ENCODE measurements at regions not wholly inside any gene's neighbourhood (a gene's known extent, or its start where the extent isn't known, plus 50 kb on each side); places are given as distances from the start of the nearest gene placed in this dataset.
A peak's percentile ranks its signal among the peaks of the same experiment; 100 is the strongest.

- no peaks in the 10 kb centered on the region for H3K79me2 ChIP-seq (ENCODE audit: insufficient read depth, low read length)
- no TSS peak for BruUV-seq (replicated peaks)
- ChIA-PET CTCF (ENCODE audit: low intra/inter-chr PET ratio, low total read pairs) (no interaction called here), POLR2A (no interaction called here)
- DNase-seq (ENCODE audit: low spot score): no peak
- no peaks in the 10 kb centered on the region for H3K4me1 ChIP-seq (ENCODE audit: insufficient read depth, low read length)
- no peak overlapping the region for H2AFZ ChIP-seq (ENCODE audit: low read length)
- intact Hi-C loops (cut with micrococcal nuclease; ENCODE audit: unreplicated experiment): no loop called here
- TF ChIP-seq ZNF580 (CRISPR knock-in tag; IDR thresholded peaks at IDR 0.05; ENCODE audit: borderline replicate concordance, low read depth) (no peak), ATF7 (IDR thresholded peaks at IDR 0.05) (0 out of 2 replicates have a peak, but pooled peaks have one; percentile 3), ATF7 (CRISPR knock-in tag; IDR thresholded peaks at IDR 0.05) (no peak), NFIC (IDR thresholded peaks at IDR 0.05; ENCODE audit: low read length) (no peak), RAD21 (CRISPR knock-in tag; IDR thresholded peaks at IDR 0.05) (no peak)
- 3% methylated on average over 2 of the region's 2 CpGs for whole genome bisulfite sequencing (ENCODE audit: low lambda C conversion rate)
- H3K9ac ChIP-seq (ENCODE audit: insufficient read depth, low read depth, low read length): no peak overlapping the region
- H3K9me3 ChIP-seq (ENCODE audit: low read length): peaks cover 61% of the 10 kb centered on the region
- no peak overlapping the region for H3K4me2 ChIP-seq (ENCODE audit: low read depth, low read length)
- in situ Hi-C loops (cut with HindIII; ENCODE audit: extremely low pct_ligation_motif_present, low pct_unique_long_range_greater_than_20kb): no loop called here
- FAIRE-seq: no peak
- no peaks in the 10 kb centered on the region for H3K36me3 ChIP-seq (replicated peaks in 1 of 2; ENCODE audit: control insufficient read depth in 1 of 2, insufficient read depth in 2 of 2, low read length in 2 of 2)
- ATAC-seq: no peak
- H3K27me3 ChIP-seq (ENCODE audit: control insufficient read depth in 1 of 2, insufficient read depth in 2 of 2, low read length in 2 of 2): no peaks in the 10 kb centered on the region
- H4K20me1 ChIP-seq (ENCODE audit: insufficient read depth, low read length): no peaks in the 10 kb centered on the region
- H3K27ac ChIP-seq (ENCODE audit: extremely low read length, insufficient read depth, low read length): no peak overlapping the region
- no peak overlapping the region for H3K4me3 ChIP-seq (replicated peaks in 1 of 3; ENCODE audit: insufficient read depth in 1 of 3, low read depth in 2 of 3, low read length in 3 of 3)
Observed at GRCh38 chr2:220877491-220877890, 694.6 kb downstream of the EPHA4 start.

GRCh38 chr2:220877897-220878296, 694.2 kb downstream of the EPHA4 start:
- ATAC-seq (no peak), DNase-seq (ENCODE audit: low spot score) (no peak), FAIRE-seq (no peak)
- H3K27ac ChIP-seq (ENCODE audit: extremely low read length, insufficient read depth, low read length): no peak overlapping the region
- 5% methylated on average over 4 of the region's 4 CpGs for WGBS (ENCODE audit: low lambda C conversion rate)
- BruUV-seq (replicated peaks): no TSS peak
- peaks cover 58% of the 10 kb centered on the region for H3K9me3 ChIP-seq (ENCODE audit: low read length)
- H3K79me2 ChIP-seq (ENCODE audit: insufficient read depth, low read length): no peaks in the 10 kb centered on the region
- ChIA-PET POLR2A (no interaction called here), CTCF (ENCODE audit: low intra/inter-chr PET ratio, low total read pairs) (no interaction called here)
- no peak overlapping the region for H3K4me2 ChIP-seq (ENCODE audit: low read depth, low read length)
- H3K27me3 ChIP-seq (ENCODE audit: control insufficient read depth in 1 of 2, insufficient read depth in 2 of 2, low read length in 2 of 2): no peaks in the 10 kb centered on the region
- no peaks in the 10 kb centered on the region for H4K20me1 ChIP-seq (ENCODE audit: insufficient read depth, low read length)
- TF ChIP-seq ZNF792 (CRISPR knock-in tag; IDR thresholded peaks at IDR 0.05): no peak
- no peak overlapping the region for H3K9ac ChIP-seq (ENCODE audit: insufficient read depth, low read depth, low read length)
- in situ Hi-C loops (cut with HindIII; ENCODE audit: extremely low pct_ligation_motif_present, low pct_unique_long_range_greater_than_20kb): no loop called here
- no peak overlapping the region for H2AFZ ChIP-seq (ENCODE audit: low read length)
- intact Hi-C loops (cut with micrococcal nuclease; ENCODE audit: unreplicated experiment): no loop called here
- no peaks in the 10 kb centered on the region for H3K4me1 ChIP-seq (ENCODE audit: insufficient read depth, low read length)
- H3K36me3 ChIP-seq (replicated peaks in 1 of 2; ENCODE audit: control insufficient read depth in 1 of 2, insufficient read depth in 2 of 2, low read length in 2 of 2): no peaks in the 10 kb centered on the region
- no peak overlapping the region for H3K4me3 ChIP-seq (replicated peaks in 1 of 3; ENCODE audit: insufficient read depth in 1 of 3, low read depth in 2 of 3, low read length in 3 of 3)
